Caco-2 (cell line): ENCODE measurements at regions not wholly inside any gene's neighbourhood (a gene's known extent, or its start where the extent isn't known, plus 50 kb on each side); places are given as distances from the start of the nearest gene placed in this dataset.

Source experiments
- BruUV-seq: library from RNA; stranded (reverse); fragments of 400-500 nt; replicated peaks from 2 replicates; lab custom pipeline; 2021; lab: Mats Ljungman, UMichigan
- CTCF ChIA-PET: fragments of 300-600 bp; sonication (Branson Sonifier 250); formaldehyde crosslinking; loops from one replicate; lab custom pipeline; 2022; ENCODE audit warnings: antibody characterized with exemption; lab: Charles Lee
- POLR2A ChIA-PET: fragments of 300-600 bp; sonication (Branson Sonifier 250); formaldehyde crosslinking; loops from one replicate; lab custom pipeline; 2022; ENCODE audit warnings: antibody characterized with exemption; lab: Charles Lee
- DNase-seq, 2 experiments: peaks; one replicate each; pipeline versions ENCODE4 v3.0.0 to v3.0.0-alpha.2; 2020 to 2022
- H3K27me3 ChIP-seq: replicated peaks from 2 replicates; pipeline ENCODE4 v1.6.0; 2011; ENCODE audit warnings: low read length; ENCODE audit not compliant: control insufficient read depth, insufficient read depth
- H3K36me3 ChIP-seq: 2 replicates; pipeline ENCODE4 v1.5.1; 2011; ENCODE audit warnings: low read length; ENCODE audit not compliant: control insufficient read depth, insufficient read depth
- H3K4me1 ChIP-seq: fragments of 250-450 bp; sonication (Bioruptor Pico); 2 replicates; pipeline ENCODE4 v1.5.1; 2020; ENCODE audit warnings: mild to moderate bottlenecking
- H3K4me3 ChIP-seq: 2 replicates; pipeline ENCODE4 v1.5.1; 2011; ENCODE audit warnings: low read depth, mild to moderate bottlenecking, control low read depth, low read length
- H3K9me3 ChIP-seq: fragments of 250-450 bp; sonication (Bioruptor Pico); 2 replicates; pipeline ENCODE4 v1.5.1; 2020; ENCODE audit warnings: mild to moderate bottlenecking, moderate library complexity
- H3K27ac Mint-ChIP-seq: one replicate; pipeline ENCODE4 v1.8.0; 2022; ENCODE audit warnings: mixed read lengths; ENCODE audit not compliant: unreplicated experiment
- H3K27me3 Mint-ChIP-seq: one replicate; pipeline ENCODE4 v1.8.0; 2022; ENCODE audit warnings: mixed read lengths; ENCODE audit not compliant: insufficient read depth, unreplicated experiment
- H3K36me3 Mint-ChIP-seq: one replicate; pipeline ENCODE4 v1.8.0; 2022; ENCODE audit warnings: mild to moderate bottlenecking, mixed read lengths; ENCODE audit not compliant: insufficient read depth, unreplicated experiment
- H3K4me1 Mint-ChIP-seq: one replicate; pipeline ENCODE4 v1.8.0; 2022; ENCODE audit warnings: low read depth, mixed read lengths; ENCODE audit not compliant: unreplicated experiment
- H3K4me3 Mint-ChIP-seq: one replicate; pipeline ENCODE4 v1.8.0; 2022; ENCODE audit warnings: mild to moderate bottlenecking, moderate library complexity, mixed read lengths; ENCODE audit not compliant: unreplicated experiment
- H3K9me3 Mint-ChIP-seq: one replicate; pipeline ENCODE4 v1.8.0; 2022; ENCODE audit warnings: mixed read lengths; ENCODE audit not compliant: unreplicated experiment
- intact Hi-C: fragments of 100-400 bp; cut with micrococcal nuclease; formaldehyde crosslinking; loops from one replicate; pipeline ENCODE4 v1.10.0; 2022; ENCODE audit not compliant: unreplicated experiment
- TF ChIP-seq, protein P1 (sequence below), 2 experiments: fragments of 200-600 bp in 1 of 2; IDR thresholded peaks; 1 replicate in 1 of 2; 2 replicates in 1 of 2; pipeline versions ENCODE4 v1.5.1 to v1.8.0; 2011 to 2022; ENCODE audit warnings: antibody characterized with exemption in 1 of 2, control low read depth in 1 of 2, inconsistent platforms in 1 of 2, low read depth in 1 of 2, low read length in 1 of 2, mild to moderate bottlenecking in 1 of 2, moderate library complexity in 1 of 2; ENCODE audit not compliant: insufficient read depth in 1 of 2, severe bottlenecking in 1 of 2, unreplicated experiment in 1 of 2

DNA sequence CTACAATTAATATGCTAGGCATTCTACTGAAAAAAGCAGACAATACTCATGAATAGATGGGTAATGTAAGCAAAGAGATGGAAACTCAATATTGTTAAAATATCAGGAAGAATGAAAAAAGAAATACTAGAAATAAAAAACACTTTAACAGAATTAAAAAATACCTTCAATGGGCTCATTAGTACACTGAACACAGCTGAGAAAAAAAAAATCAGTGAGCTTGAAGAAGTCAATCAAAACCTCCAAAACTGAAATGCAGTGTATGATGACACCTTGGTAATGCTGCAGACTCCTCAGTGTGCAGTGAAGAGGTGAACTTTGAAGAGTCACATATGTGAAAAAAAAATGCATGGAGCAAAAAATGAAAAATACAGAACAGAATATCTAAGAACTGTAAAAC lies 227.2 kb downstream of the TMEM26 start:
- POLR2A ChIA-PET: no interaction called here
- intact Hi-C loops: no loop called here
- H3K4me3 Mint-ChIP-seq: no peak overlapping the region
- no TSS peak for BruUV-seq
- no peak overlapping the region for H3K27ac Mint-ChIP-seq
- peaks cover 24% of the 10 kb centered on the region for H3K9me3 Mint-ChIP-seq
- H3K36me3 Mint-ChIP-seq: no peaks in the 10 kb centered on the region
- DNase-seq: no peak
- Histone ChIP-seq H3K4me1 (no peaks in the 10 kb centered on the region), H3K27me3 (no peaks in the 10 kb centered on the region), H3K9me3 (peaks cover 26% of the 10 kb centered on the region), H3K4me3 (no peak overlapping the region), H3K36me3 (no peaks in the 10 kb centered on the region)
- CTCF ChIA-PET: interaction anchor here (0.7 kb wide), 1 partner anchor 507 kb away, joined by 3 read pairs; no protein-coding TSS in a partner anchor
- H3K27me3 Mint-ChIP-seq: peaks cover 3% of the 10 kb centered on the region
- TF ChIP-seq, protein P1, sequence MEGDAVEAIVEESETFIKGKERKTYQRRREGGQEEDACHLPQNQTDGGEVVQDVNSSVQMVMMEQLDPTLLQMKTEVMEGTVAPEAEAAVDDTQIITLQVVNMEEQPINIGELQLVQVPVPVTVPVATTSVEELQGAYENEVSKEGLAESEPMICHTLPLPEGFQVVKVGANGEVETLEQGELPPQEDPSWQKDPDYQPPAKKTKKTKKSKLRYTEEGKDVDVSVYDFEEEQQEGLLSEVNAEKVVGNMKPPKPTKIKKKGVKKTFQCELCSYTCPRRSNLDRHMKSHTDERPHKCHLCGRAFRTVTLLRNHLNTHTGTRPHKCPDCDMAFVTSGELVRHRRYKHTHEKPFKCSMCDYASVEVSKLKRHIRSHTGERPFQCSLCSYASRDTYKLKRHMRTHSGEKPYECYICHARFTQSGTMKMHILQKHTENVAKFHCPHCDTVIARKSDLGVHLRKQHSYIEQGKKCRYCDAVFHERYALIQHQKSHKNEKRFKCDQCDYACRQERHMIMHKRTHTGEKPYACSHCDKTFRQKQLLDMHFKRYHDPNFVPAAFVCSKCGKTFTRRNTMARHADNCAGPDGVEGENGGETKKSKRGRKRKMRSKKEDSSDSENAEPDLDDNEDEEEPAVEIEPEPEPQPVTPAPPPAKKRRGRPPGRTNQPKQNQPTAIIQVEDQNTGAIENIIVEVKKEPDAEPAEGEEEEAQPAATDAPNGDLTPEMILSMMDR (IDR thresholded peaks at IDR 0.05; ENCODE audit: insufficient read depth in 1 of 2, low read depth in 1 of 2, low read length in 1 of 2, severe bottlenecking in 1 of 2, unreplicated experiment in 1 of 2): no peak
- no peaks in the 10 kb centered on the region for H3K4me1 Mint-ChIP-seq

DNA sequence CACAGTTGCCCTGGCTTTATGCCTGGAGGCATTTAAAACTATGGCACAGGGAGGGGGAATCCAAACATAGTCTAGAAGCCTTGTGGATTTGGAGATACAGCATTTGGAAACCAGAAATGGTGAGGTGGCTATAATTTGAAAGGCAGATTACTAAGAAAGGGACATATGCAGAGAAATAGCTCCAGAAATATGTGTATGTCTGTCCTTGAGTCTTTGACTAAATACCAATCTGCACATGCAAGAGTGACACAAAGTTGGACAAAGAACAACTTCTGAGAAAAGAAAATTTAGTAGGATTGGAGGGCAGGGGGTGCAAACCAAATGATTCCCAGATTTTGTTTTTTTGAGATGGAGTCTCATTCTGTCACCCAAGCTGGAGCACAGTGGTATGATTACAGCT lies 229.6 kb downstream of the TMEM26 start:
- Mint-ChIP-seq H3K36me3 (no peaks in the 10 kb centered on the region), H3K9me3 (peaks cover 24% of the 10 kb centered on the region), H3K27ac (no peak overlapping the region), H3K4me3 (no peak overlapping the region), H3K4me1 (no peaks in the 10 kb centered on the region), H3K27me3 (peaks cover 4% of the 10 kb centered on the region)
- intact Hi-C loops: no loop called here
- Histone ChIP-seq H3K9me3 (peaks cover 20% of the 10 kb centered on the region), H3K27me3 (no peaks in the 10 kb centered on the region), H3K36me3 (no peaks in the 10 kb centered on the region), H3K4me1 (no peaks in the 10 kb centered on the region), H3K4me3 (no peak overlapping the region)
- no TSS peak for BruUV-seq
- POLR2A ChIA-PET: no interaction called here
- no peak for DNase-seq
- TF ChIP-seq, protein P1 (IDR thresholded peaks at IDR 0.05; ENCODE audit: insufficient read depth in 1 of 2, low read depth in 1 of 2, low read length in 1 of 2, severe bottlenecking in 1 of 2, unreplicated experiment in 1 of 2): no peak
- CTCF ChIA-PET: no interaction called here

DNA sequence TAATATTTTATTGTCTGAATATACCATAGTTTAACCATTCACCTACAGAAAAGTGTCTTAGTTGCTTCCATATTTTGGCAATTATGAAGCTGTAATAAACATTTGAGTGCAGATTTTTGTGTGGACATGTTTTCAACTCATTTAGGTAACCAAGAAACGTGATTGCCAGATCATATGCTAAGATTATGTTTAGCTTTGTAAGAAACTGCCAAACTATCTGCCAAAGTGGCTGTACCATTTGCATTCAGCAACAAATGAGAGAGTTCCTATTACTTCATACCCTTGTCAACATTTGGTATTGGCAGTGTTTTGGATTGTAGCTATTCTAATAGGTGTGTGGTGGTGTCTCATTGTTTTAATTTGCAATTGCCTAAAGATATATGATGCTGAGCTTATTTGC lies 233.5 kb downstream of the TMEM26 start:
- Mint-ChIP-seq H3K4me3 (no peak overlapping the region), H3K4me1 (no peaks in the 10 kb centered on the region), H3K36me3 (no peaks in the 10 kb centered on the region), H3K27ac (no peak overlapping the region), H3K9me3 (no peaks in the 10 kb centered on the region), H3K27me3 (peaks cover 4% of the 10 kb centered on the region)
- TF ChIP-seq, protein P1 (IDR thresholded peaks at IDR 0.05; ENCODE audit: insufficient read depth in 1 of 2, low read depth in 1 of 2, low read length in 1 of 2, severe bottlenecking in 1 of 2, unreplicated experiment in 1 of 2): no peak
- Histone ChIP-seq H3K9me3 (0 out of 2 replicates have a peak, but pooled peaks cover 3% of the 10 kb centered on the region), H3K4me1 (no peaks in the 10 kb centered on the region), H3K36me3 (no peaks in the 10 kb centered on the region), H3K27me3 (no peaks in the 10 kb centered on the region), H3K4me3 (no peak overlapping the region)
- POLR2A ChIA-PET: no interaction called here
- no peak for DNase-seq
- no TSS peak for BruUV-seq
- intact Hi-C loops: no loop called here
- CTCF ChIA-PET: no interaction called here
